ENCODE measurements at regions not wholly inside any gene's neighbourhood (a gene's known extent, or its start where the extent isn't known, plus 50 kb on each side); places are given as distances from the start of the nearest gene placed in this dataset.
"Not testable (repeated sequence)": the region's sequence is repeated elsewhere in the genome, so short reads cannot be mapped to it uniquely, and the experiment has no call there.

DNA sequence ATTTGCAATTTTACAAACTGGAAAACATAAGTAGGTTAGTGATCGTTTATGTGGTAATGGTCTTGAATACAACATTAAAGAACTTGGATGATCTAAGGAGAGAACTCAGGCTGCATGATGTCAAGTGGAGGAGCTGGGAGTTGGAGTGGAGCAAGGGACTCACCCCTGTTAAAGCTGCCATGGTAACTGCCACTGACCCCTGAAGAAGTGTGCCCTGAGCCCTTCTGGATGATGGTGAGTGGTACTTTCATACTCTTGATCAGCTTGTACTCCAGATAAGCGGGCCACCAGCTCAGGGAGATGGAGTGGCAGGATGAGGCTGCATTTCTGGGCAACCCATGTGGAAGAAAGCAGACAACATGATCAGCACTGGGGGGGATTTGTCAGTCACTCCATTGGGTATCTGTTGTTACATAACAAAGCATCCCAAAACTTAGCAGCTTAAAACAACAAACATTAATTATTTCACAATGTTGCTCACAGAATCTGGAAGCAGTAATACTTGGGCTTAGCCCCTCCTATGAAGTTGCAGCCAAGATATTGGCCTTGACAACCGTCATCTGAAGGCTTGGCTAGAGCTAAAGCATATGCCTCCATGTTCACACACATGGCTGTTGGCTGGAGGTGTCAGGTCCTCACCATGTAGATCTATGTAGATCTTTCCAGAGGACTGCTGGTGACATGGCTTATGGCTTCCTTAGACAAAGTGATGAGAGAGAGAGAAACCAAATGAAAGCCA, 213.8 kb downstream of the DUSP10 start:
- Histone ChIP-seq H3K27me3 (ENCODE audit: insufficient read depth, low read length) (no peaks in the 10 kb centered on the region), H3K4me3 (ENCODE audit: low read length in 2 of 2) (no peak overlapping the region), H3K36me3 (ENCODE audit: insufficient read depth, low read length) (no peaks in the 10 kb centered on the region), H3K27ac (ENCODE audit: low read depth, low read length) (no peak overlapping the region), H3K9me3 (ENCODE audit: control insufficient read depth in 1 of 2, low read length in 2 of 2) (no peaks in the 10 kb centered on the region), H3K4me1 (ENCODE audit: insufficient read depth, low read length) (no peaks in the 10 kb centered on the region)
- Mint-ChIP-seq H3K27me3 (peaks cover 14 to 15% of the 10 kb centered on the region in 2 donors), H3K9me3 (no peaks in the 10 kb centered on the region), H3K36me3 (no peaks in the 10 kb centered on the region), H3K4me3 (no peak overlapping the region), H3K4me1 (no peaks in the 10 kb centered on the region), H3K27ac (no peak overlapping the region)
- POLR2A ChIA-PET (ENCODE audit: partially characterized antibody): no interaction called here
- DNase-seq: no peak
- intact Hi-C loops (cut with micrococcal nuclease): no loop called here
- CTCF ChIA-PET (ENCODE audit: partially characterized antibody): no interaction called here

GRCh38 chr1:221530159-221530558, 211.7 kb downstream of the DUSP10 start:
- H3K9me3 Mint-ChIP-seq; intact Hi-C loops (cut with micrococcal nuclease); H3K27ac ChIP-seq (ENCODE audit: low read depth, low read length); H3K9me3 ChIP-seq (ENCODE audit: control insufficient read depth in 1 of 2, low read length in 2 of 2); H3K27ac Mint-ChIP-seq; H3K4me3 Mint-ChIP-seq; H3K4me3 ChIP-seq (ENCODE audit: low read length in 2 of 2); H3K4me1 ChIP-seq (ENCODE audit: insufficient read depth, low read length); POLR2A ChIA-PET (ENCODE audit: partially characterized antibody); DNase-seq; H3K36me3 ChIP-seq (ENCODE audit: insufficient read depth, low read length); H3K27me3 ChIP-seq (ENCODE audit: insufficient read depth, low read length); H3K36me3 Mint-ChIP-seq; H3K4me1 Mint-ChIP-seq; CTCF ChIA-PET (ENCODE audit: partially characterized antibody): not testable (repeated sequence)
- H3K27me3 Mint-ChIP-seq: peaks cover 15 to 19% of the 10 kb centered on the region in 2 donors

- Mint-ChIP-seq H3K27me3 (peaks cover 21 to 22% of the 10 kb centered on the region in 2 donors), H3K36me3 (no peaks in the 10 kb centered on the region), H3K4me3 (no peak overlapping the region), H3K4me1 (no peaks in the 10 kb centered on the region), H3K9me3 (no peaks in the 10 kb centered on the region), H3K27ac (no peak overlapping the region)
- intact Hi-C loops (cut with micrococcal nuclease): no loop called here
- Histone ChIP-seq H3K4me1 (ENCODE audit: insufficient read depth, low read length) (no peaks in the 10 kb centered on the region), H3K27me3 (ENCODE audit: insufficient read depth, low read length) (no peaks in the 10 kb centered on the region), H3K9me3 (ENCODE audit: control insufficient read depth in 1 of 2, low read length in 2 of 2) (no peaks in the 10 kb centered on the region), H3K36me3 (ENCODE audit: insufficient read depth, low read length) (no peaks in the 10 kb centered on the region), H3K4me3 (ENCODE audit: low read length in 2 of 2) (no peak overlapping the region), H3K27ac (ENCODE audit: low read depth, low read length) (no peak overlapping the region)
- CTCF ChIA-PET (ENCODE audit: partially characterized antibody): no interaction called here
- DNase-seq: no peak
- POLR2A ChIA-PET (ENCODE audit: partially characterized antibody): no interaction called here
Observed at GRCh38 chr1:221530791-221531190, 211.1 kb downstream of the DUSP10 start.

DNA sequence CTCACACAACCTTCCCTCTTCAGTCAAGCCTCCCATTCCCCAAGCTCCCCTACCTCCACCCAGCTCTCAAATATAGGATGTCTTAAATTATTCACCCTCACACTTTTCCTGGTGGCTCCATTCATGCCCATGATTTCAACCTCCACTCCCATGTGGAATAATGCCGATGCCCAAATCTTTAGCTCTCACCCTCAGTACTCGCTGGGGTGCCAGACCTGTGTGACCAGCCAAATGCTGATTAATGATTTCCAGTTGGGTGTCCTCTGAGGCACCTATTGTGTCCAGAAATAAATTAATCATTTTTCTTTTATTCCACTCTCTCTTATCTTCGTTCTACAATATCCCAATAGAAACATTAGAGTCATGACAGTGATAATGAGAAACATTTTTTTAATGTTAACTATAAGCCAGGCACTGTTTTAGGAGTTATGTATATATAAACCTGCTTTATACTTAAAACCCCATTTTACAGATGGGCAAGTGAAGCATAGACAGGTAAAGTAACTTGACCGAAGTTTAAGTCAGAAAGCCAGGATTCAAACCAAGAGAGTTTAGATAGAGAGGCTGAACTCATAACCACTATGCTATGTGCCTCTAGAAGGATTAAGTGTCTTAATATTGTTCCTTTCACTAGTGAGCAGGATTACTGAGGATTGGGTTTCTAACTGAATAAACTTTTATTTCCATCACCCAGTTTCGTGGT, 209.7 kb downstream of the DUSP10 start:
- no peak overlapping the region for H3K27ac ChIP-seq (ENCODE audit: low read depth, low read length)
- Mint-ChIP-seq H3K9me3 (peaks cover 0 to 3% (median 0%) of the 10 kb centered on the region in 8 donors), H3K4me1 (no peaks in the 10 kb centered on the region), H3K4me3 (no peak overlapping the region), H3K36me3 (no peaks in the 10 kb centered on the region), H3K27ac (no peak overlapping the region), H3K27me3 (peaks cover 20 to 27% of the 10 kb centered on the region in 2 donors)
- DNase-seq: no peak
- POLR2A ChIA-PET (ENCODE audit: partially characterized antibody): no interaction called here
- CTCF ChIA-PET (ENCODE audit: partially characterized antibody): no interaction called here
- intact Hi-C loops (cut with micrococcal nuclease): no loop called here
- no peak overlapping the region for H3K4me3 ChIP-seq (ENCODE audit: low read length in 2 of 2)
- no peaks in the 10 kb centered on the region for H3K27me3 ChIP-seq (ENCODE audit: insufficient read depth, low read length)
- H3K4me1 ChIP-seq (ENCODE audit: insufficient read depth, low read length): no peaks in the 10 kb centered on the region
- no peaks in the 10 kb centered on the region for H3K9me3 ChIP-seq (ENCODE audit: control insufficient read depth in 1 of 2, low read length in 2 of 2)
- H3K36me3 ChIP-seq (ENCODE audit: insufficient read depth, low read length): no peaks in the 10 kb centered on the region

DNA sequence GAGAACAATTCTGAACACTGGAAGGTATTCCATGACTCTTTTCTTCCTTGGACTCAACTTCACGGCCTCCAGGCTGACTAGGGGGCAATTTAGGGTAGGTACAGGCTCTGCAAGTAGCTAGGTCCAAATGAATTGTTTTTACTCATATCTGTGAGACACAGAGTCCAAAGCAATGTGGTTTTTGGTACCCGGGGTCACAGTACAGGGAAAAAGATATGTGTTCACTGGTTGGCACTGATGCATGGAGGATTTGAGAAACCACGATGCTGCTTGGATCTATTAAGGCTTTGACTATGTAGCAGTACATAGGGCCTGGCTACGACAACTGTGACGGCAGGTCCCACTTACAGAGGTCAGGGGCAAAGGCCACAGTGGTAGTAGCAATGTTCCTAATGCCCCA, 200.6 kb downstream of the DUSP10 start:
- DNase-seq: no peak
- Mint-ChIP-seq H3K36me3 (no peaks in the 10 kb centered on the region), H3K4me1 (no peaks in the 10 kb centered on the region), H3K9me3 (peaks cover 0 to 3% (median 0%) of the 10 kb centered on the region in 8 donors), H3K27me3 (peaks cover 1 to 32% of the 10 kb centered on the region in 2 donors), H3K4me3 (no peak overlapping the region), H3K27ac (no peak overlapping the region)
- H3K4me1 ChIP-seq (ENCODE audit: insufficient read depth, low read length): no peaks in the 10 kb centered on the region
- H3K9me3 ChIP-seq (ENCODE audit: control insufficient read depth in 1 of 2, low read length in 2 of 2): no peaks in the 10 kb centered on the region
- no peak overlapping the region for H3K27ac ChIP-seq (ENCODE audit: low read depth, low read length)
- no peak overlapping the region for H3K4me3 ChIP-seq (ENCODE audit: low read length in 2 of 2)
- CTCF ChIA-PET (ENCODE audit: partially characterized antibody): interaction anchor here (1.3 kb wide), 1 partner anchor 913 kb away, joined by 4 read pairs; no protein-coding TSS in a partner anchor
- POLR2A ChIA-PET (ENCODE audit: partially characterized antibody): no interaction called here
- intact Hi-C loops (cut with micrococcal nuclease): loop anchor here (5.0 kb wide), 1 partner anchor 201 kb away; the partner anchor contains the start of gene DUSP10
- H3K36me3 ChIP-seq (ENCODE audit: insufficient read depth, low read length): no peaks in the 10 kb centered on the region
- H3K27me3 ChIP-seq (ENCODE audit: insufficient read depth, low read length): no peaks in the 10 kb centered on the region

DNA sequence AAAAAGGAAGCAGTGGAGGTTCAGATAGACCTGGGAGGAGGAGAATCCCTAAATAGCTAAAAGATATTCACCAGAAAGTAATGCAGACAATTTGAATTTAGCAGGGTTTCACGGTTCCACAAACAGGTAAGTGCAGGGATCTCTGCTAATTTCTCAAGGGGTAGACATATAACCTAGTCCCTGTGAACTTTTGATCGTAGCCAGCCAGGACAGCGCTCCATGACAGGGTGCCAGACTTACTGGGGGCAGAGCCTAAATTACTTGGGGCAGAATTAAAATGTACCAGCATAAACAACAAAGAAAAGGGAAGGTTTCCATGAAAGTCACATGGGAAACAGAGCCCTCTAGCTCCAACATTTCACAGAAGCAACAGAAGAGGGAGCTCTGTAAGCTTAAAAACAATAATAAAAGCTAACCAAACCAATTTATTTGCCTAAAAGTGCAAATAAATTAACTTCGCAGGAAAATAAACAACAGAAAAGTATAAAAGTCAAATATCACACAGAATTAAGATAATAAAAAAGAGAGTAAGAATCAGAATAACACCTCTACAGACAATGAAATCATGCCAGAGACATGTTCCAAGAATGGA, 198.3 kb downstream of the DUSP10 start:
- Histone ChIP-seq H3K9me3 (ENCODE audit: control insufficient read depth in 1 of 2, low read length in 2 of 2) (no peaks in the 10 kb centered on the region), H3K36me3 (ENCODE audit: insufficient read depth, low read length) (no peaks in the 10 kb centered on the region), H3K4me1 (ENCODE audit: insufficient read depth, low read length) (no peaks in the 10 kb centered on the region), H3K4me3 (ENCODE audit: low read length in 2 of 2) (no peak overlapping the region), H3K27ac (ENCODE audit: low read depth, low read length) (no peak overlapping the region), H3K27me3 (ENCODE audit: insufficient read depth, low read length) (no peaks in the 10 kb centered on the region)
- no peak for DNase-seq
- H3K36me3 Mint-ChIP-seq: no peaks in the 10 kb centered on the region
- H3K27ac Mint-ChIP-seq: no peak overlapping the region
- no peak overlapping the region for H3K4me3 Mint-ChIP-seq
- no peaks in the 10 kb centered on the region for H3K4me1 Mint-ChIP-seq
- intact Hi-C loops (cut with micrococcal nuclease): loop anchor here (5.0 kb wide), 1 partner anchor 199 kb away; the partner anchor contains the start of gene DUSP10
- peaks cover 1 to 14% of the 10 kb centered on the region in 2 donors for H3K27me3 Mint-ChIP-seq
- no peaks in the 10 kb centered on the region for H3K9me3 Mint-ChIP-seq
- CTCF ChIA-PET (ENCODE audit: partially characterized antibody): interaction anchor here (0.7 to 2.4 kb wide), 3 partner anchors 198 to 508 kb away, joined by 3 to 10 read pairs (median 3); partner anchors contain the start of gene DUSP10
- POLR2A ChIA-PET (ENCODE audit: partially characterized antibody): no interaction called here

- intact Hi-C loops (cut with micrococcal nuclease): no loop called here
- H3K27ac Mint-ChIP-seq: no peak overlapping the region
- ChIA-PET POLR2A (ENCODE audit: partially characterized antibody) (no interaction called here), CTCF (ENCODE audit: partially characterized antibody) (no interaction called here)
- Histone ChIP-seq H3K4me3 (ENCODE audit: low read length in 2 of 2) (no peak overlapping the region), H3K36me3 (ENCODE audit: insufficient read depth, low read length) (no peaks in the 10 kb centered on the region), H3K9me3 (ENCODE audit: control insufficient read depth in 1 of 2, low read length in 2 of 2) (no peaks in the 10 kb centered on the region), H3K27ac (ENCODE audit: low read depth, low read length) (no peak overlapping the region), H3K27me3 (ENCODE audit: insufficient read depth, low read length) (no peaks in the 10 kb centered on the region), H3K4me1 (ENCODE audit: insufficient read depth, low read length) (no peaks in the 10 kb centered on the region)
- no peaks in the 10 kb centered on the region for H3K36me3 Mint-ChIP-seq
- no peaks in the 10 kb centered on the region for H3K9me3 Mint-ChIP-seq
- DNase-seq: no peak
- no peaks in the 10 kb centered on the region for H3K4me1 Mint-ChIP-seq
- H3K27me3 Mint-ChIP-seq: no peaks in the 10 kb centered on the region
- H3K4me3 Mint-ChIP-seq: no peak overlapping the region
Observed at GRCh38 chr1:221548942-221549341, 192.9 kb downstream of the DUSP10 start.

Measured in CD4-positive, alpha-beta memory T cell (primary cell).